Inflammatory macrophage treated with lipopolysaccharide for 1 hour (primary cell): ENCODE measurements at regions not wholly inside any gene's neighbourhood (a gene's known extent, or its start where the extent isn't known, plus 50 kb on each side); places are given as distances from the start of the nearest gene placed in this dataset.
"Not testable (repeated sequence)": the region's sequence is repeated elsewhere in the genome, so short reads cannot be mapped to it uniquely, and the experiment has no call there.

Experiments used
- DNase-seq, 2 donors: peaks; one replicate each; pipeline ENCODE4 v3.0.0-alpha.2; 2020 to 2022

- no peak for DNase-seq
Observed at GRCh38 chrX:143935601-143936000, 51.7 kb downstream of the UBE2NL start.

- DNase-seq, result no peak
Observed at GRCh38 chrX:143940119-143940518, 56.2 kb downstream of the UBE2NL start.

DNA sequence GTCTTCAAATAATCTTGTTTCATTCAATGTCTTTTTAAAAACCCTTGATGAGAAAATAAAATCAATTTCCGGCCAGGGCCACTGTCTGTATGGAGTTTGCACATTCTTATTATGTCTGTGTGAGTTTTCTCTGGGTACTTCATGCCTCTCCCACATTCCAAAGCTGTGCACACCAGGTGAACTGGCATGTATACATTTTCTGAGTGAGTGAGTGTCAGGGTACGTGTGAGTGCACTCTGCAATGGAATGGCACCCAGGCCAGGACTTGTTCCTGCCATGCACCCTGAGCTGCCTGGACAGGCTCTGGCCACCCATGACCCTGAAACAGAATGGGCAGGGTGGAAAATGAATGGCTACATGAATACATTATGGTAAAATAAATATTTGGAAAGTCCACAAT is 61.3 kb downstream of the UBE2NL start:
- DNase-seq, result no peak

GRCh38 chrX:143964549-143964948 is 80.7 kb downstream of the UBE2NL start:
- DNase-seq, result no peak

- DNase-seq, result no peak
Observed at GRCh38 chrX:143988356-143988755, 104.5 kb downstream of the UBE2NL start.

DNA sequence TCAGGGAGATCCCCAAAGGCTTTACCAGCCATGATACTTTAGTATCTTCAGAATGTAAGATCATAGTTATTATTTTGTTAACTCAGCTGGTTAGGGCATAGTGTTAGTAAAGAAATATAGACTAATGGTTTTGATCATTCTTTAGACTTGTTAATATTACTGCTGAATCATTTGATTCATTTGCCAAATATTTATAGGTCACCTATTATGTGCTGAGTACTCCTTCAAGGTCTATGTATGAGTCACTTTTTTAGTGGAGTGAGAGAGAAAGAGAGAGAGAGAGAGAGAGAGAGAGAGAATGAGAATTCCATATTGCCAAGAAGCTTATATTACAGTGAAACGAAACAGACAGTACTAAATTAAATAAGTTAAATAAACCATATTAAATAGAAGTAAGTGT is 110.3 kb downstream of the UBE2NL start:
- no peak for DNase-seq

GRCh38 chrX:143998261-143998660 is 114.4 kb downstream of the UBE2NL start:
- no peak for DNase-seq

DNA sequence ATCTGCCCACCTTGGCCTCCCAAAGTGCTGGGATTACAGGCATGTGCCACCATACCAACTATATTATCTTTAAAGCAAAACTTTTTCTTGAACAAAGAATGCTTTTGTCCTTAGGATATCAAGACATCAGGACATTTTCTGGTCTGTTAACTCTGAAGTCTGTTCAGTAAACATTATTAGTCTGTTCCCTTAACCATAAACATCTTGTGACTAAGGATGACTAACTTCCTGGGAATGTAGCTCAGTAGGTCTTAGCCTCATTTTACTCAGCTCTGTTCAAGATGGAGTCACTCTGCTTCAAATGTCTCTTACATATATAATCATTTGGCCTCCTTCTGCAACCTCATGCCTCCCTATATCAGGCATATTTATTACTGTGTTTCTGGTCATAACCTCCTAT is 122.9 kb downstream of the UBE2NL start:
- DNase-seq, result no peak

DNA sequence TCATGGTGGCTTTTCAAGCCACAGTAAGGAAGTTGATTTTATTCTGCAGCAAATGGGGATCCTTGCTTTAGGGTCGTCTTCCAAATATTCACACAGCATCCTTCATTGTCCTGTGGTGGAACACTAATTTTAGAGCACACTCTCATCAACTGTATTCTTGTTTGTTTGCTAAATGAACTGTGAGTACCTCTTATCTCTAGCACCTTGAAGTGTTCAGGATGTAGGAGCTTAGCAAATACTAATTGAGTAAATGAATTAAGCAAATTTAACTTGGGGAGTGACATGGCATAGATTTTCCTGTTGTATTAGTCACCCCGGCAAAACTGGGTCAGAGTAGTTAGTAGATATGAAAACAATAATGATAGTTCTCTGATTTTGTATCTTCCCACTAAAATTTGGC is 156.9 kb downstream of the UBE2NL start:
- no peak for DNase-seq

GRCh38 chrX:144042271-144042670 is 158.4 kb downstream of the UBE2NL start:
- DNase-seq, result no peak

GRCh38 chrX:144075432-144075831 is 191.6 kb downstream of the UBE2NL start:
- no peak for DNase-seq

GRCh38 chrX:144082237-144082636 is 198.4 kb downstream of the UBE2NL start:
- peak in 1 of 2 donors; percentile 3 for DNase-seq

GRCh38 chrX:144089674-144090073 is 205.8 kb downstream of the UBE2NL start:
- DNase-seq, result not testable (repeated sequence)

GRCh38 chrX:144092116-144092515 is 208.2 kb downstream of the UBE2NL start:
- not testable (repeated sequence) for DNase-seq

DNA sequence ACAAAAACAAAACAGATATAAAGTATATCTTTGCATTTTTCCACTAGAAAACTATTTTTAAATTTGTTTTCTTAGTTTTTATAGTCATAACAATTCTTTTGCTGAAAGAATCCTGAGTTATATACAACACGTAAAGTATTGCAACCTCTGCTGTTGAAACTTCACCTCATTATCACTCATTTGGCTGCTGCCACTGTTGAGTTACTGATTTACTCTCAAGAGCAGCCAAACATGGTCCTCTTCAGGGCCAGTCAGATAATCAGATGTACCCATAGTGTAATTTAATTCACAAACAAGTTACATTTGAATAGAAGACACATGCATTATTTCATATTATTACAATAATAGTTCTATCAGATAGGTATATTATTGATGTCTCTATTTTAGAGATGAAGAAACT is 235.6 kb downstream of the UBE2NL start:
- not testable (repeated sequence) for DNase-seq

- not testable (repeated sequence) for DNase-seq
Observed at GRCh38 chrX:144121566-144121965, 237.7 kb downstream of the UBE2NL start.

- DNase-seq, result not testable (repeated sequence)
Observed at GRCh38 chrX:144127570-144128169, 243.8 kb downstream of the UBE2NL start.

- DNase-seq, result not testable (repeated sequence)
Observed at GRCh38 chrX:144129511-144129910, 245.6 kb downstream of the UBE2NL start.

DNA sequence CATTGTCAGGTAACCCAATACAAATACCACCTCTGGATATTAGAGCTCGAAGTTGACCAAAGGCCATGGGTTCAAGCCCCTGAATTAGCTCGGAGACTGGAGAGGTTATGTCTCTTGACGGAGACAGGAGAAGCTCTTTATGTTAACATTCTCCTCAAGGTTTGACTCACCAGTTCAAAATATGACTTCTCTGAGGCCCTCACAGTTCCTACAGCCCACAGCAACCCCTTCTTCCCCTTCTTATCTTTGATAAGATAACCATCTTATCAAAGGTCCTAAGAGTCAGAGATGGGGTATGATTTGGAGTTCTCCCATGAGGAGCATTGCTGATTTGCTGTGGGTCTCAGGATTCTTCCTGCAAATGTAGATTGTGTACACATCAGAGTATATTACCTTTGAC is 246.6 kb downstream of the UBE2NL start:
- DNase-seq, result not testable (repeated sequence)

DNA sequence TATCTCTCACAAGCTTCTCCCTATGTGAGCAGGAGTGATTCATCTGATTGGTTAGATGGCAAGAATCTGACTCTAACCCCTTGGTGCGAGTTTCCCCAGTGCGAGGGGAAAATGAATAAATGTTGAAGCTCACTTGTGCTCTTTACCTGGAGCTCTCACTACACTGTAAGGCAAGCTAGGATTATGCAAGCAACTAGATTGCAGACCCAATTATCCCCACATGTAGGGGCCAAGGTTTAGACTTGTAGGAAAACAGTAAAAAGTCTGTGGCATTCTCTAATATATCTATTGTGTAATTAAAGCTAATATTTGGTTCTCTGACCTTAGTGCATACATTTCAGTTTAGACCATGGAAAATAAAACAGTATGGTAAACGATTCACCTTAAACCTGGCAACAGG is 247.2 kb downstream of the UBE2NL start:
- not testable (repeated sequence) for DNase-seq

DNA sequence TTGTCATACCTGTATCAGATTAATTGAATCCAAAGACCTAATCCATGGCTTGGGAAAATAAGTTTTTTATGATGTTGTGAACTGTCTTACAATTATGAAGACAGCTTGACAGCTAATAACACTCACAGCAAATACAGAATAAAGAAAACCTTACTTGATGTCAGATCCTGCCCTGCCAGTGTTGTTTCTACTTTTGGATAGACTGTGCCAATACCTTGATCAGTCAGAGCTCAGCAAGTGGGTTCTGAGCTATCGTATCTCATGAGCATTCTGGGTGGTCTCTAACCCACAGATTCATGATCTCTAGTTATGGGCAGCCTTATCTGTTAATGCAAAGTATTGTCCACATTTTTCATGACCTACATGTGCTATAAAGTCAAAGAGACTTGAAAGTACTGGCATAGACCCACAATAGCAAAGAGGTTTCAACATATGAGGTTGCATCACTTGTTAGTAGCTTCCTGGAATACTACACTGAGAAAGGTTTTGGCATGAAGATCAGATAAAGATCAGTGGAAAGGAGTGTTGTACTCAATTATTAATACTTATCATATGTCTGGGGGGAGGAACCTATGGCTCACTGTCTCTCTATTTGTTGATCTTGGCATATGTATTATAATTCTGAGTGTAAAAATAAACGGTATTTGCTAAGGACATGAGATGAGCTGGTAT is 250.7 kb downstream of the UBE2NL start:
- not testable (repeated sequence) for DNase-seq

DNA sequence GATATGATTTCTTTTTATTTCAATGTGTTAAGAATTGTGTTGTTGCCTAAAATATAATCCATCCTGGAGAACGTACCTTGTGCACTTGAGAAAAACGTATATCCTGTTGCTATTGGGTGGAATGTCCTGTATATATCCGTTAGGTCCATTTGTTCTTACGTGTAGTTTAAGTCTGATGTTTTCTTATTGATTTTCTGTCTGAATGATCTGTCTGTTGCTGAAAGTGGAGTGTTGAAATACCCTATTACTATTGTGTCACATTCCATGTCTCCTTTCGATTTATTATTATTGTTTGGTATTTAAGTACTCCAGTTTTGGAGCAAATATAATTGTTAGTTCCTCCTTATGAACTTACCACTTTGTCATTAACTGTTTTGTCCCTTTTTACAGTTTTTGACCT is 270.6 kb downstream of the UBE2NL start:
- not testable (repeated sequence) for DNase-seq

GRCh38 chrX:144185197-144185596 is 301.3 kb downstream of the UBE2NL start:
- not testable (repeated sequence) for DNase-seq

GRCh38 chrX:144188489-144188888 is 304.6 kb downstream of the UBE2NL start:
- DNase-seq, result not testable (repeated sequence)

DNA sequence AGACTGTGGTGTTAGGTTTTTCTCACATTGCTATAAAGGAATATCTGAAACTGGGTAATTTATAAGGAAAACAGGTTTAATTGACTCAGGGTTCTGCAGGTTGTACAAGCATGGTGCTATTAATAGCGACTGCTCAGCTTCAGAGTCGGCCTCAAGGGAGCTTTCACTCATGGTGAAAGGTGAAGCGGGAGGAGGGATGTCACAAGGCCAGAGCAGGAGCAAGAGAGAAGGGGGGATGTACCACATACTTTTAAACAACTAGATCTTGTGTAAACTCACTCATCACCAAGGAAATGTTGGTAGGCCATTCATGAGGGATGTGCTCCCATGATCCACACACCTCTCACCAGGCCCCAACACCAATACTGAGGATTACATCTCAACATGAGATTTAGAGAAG is 313.2 kb downstream of the UBE2NL start:
- DNase-seq, result not testable (repeated sequence)
